ENCODE measurements at regions not wholly inside any gene's neighbourhood (a gene's known extent, or its start where the extent isn't known, plus 50 kb on each side); places are given as distances from the start of the nearest gene placed in this dataset.

GRCh38 chrX:6983207-6983955 lies 164.1 kb upstream of the STS start:
- no peaks in the 10 kb centered on the region for H3K36me3 ChIP-seq
- no peak overlapping the region for H3K4me3 ChIP-seq
- no peak overlapping the region for H3K27ac ChIP-seq
- intact Hi-C loops (cut with DNase I; ENCODE audit: low total_unique reads) = no loop called here
- no peak for DNase-seq
- no peaks in the 10 kb centered on the region for H3K27me3 ChIP-seq (replicated peaks in 1 of 7)
- 65 to 89% (median 72%) methylated on average over 11 of the region's 11 CpGs for WGBS, 5 donors
- H3K9me3 ChIP-seq = no peaks in the 10 kb centered on the region
- no peak for TF ChIP-seq POLR2AphosphoS5 (IDR thresholded peaks at IDR 0.05)
- no peak for TF ChIP-seq POLR2A (IDR thresholded peaks at IDR 0.05)
- no peaks in the 10 kb centered on the region for H3K4me1 ChIP-seq

DNA sequence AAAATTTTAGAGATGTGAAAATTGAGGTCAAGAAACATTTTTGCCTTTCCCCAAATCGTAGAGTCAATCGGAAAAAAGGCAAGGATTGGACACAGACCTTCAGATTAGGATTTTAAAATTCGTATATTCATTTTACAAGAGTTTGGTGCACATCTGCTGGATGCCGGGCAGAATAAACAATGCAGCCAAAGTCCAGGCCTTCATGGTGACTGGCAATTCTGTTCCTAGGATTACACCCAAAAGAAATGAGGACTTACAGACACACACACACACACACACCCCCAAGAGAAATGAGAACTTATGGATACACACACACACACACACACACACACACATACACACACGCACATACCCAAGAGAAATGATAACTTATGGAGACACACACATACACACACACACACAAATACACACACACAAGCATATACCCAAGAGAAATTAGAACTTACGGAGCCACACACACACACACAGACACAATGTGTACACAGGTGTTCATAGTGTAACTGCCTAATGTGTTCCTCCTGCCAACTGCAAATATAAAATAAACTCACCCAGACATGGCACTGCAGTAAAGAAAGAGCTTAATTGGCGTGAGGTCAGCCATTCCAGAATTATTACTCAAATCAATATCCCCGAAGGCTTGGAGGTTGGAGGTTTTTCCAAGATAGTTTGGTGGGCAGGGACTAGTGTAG lies 165.7 kb upstream of the STS start:
- Histone ChIP-seq H3K36me3 (peaks cover 0 to 10% (median 0%) of the 10 kb centered on the region in 6 donors), H3K4me3 (no peak overlapping the region), H3K9me3 (no peaks in the 10 kb centered on the region), H3K27me3 (replicated peaks in 1 of 7) (no peaks in the 10 kb centered on the region), H3K27ac (no peak overlapping the region), H3K4me1 (no peaks in the 10 kb centered on the region)
- no peak for DNase-seq
- WGBS, 5 donors = 85 to 100% (median 93%) methylated on average over 7 to 8 of the region's 8 CpGs
- TF ChIP-seq POLR2A (IDR thresholded peaks at IDR 0.05) = no peak
- TF ChIP-seq CTCF (IDR thresholded peaks at IDR 0.05 in 8 of 11, conservative IDR thresholded peaks at IDR 0.05 in 3 of 11) = no peak
- no peak for TF ChIP-seq POLR2AphosphoS5 (IDR thresholded peaks at IDR 0.05)
- intact Hi-C loops (cut with DNase I; ENCODE audit: low total_unique reads) = no loop called here

- intact Hi-C loops (cut with DNase I; ENCODE audit: low total_unique reads) = no loop called here
- 90 to 100% (median 96%) methylated on average over 2 of the region's 2 CpGs for WGBS, 5 donors
Observed at GRCh38 chrX:6980981-6981380, 166.5 kb upstream of the STS start.

GRCh38 chrX:6968231-6968630 lies 179.3 kb upstream of the STS start:
- H3K4me1 ChIP-seq = no peaks in the 10 kb centered on the region
- no peaks in the 10 kb centered on the region for H3K27me3 ChIP-seq (replicated peaks in 1 of 7)
- no peak for DNase-seq
- H3K9me3 ChIP-seq = peaks cover 0 to 12% (median under 1%) of the 10 kb centered on the region in 8 donors
- H3K27ac ChIP-seq = no peak overlapping the region
- 74 to 93% (median 90%) methylated on average over 5 to 6 of the region's 6 CpGs for WGBS, 5 donors
- intact Hi-C loops (cut with DNase I; ENCODE audit: low total_unique reads) = no loop called here
- no peak overlapping the region for H3K4me3 ChIP-seq
- no peaks in the 10 kb centered on the region for H3K36me3 ChIP-seq
- TF ChIP-seq CTCF (IDR thresholded peaks at IDR 0.05 in 8 of 11, conservative IDR thresholded peaks at IDR 0.05 in 3 of 11) (no peak), POLR2A (IDR thresholded peaks at IDR 0.05) (no peak), POLR2AphosphoS5 (IDR thresholded peaks at IDR 0.05) (no peak)

More at GRCh38 chrX:6980981-6981380, 166.5 kb upstream of the STS start:
- no peak for DNase-seq
- no peak overlapping the region for H3K27ac ChIP-seq
- no peak overlapping the region for H3K4me3 ChIP-seq
- H3K4me1 ChIP-seq = no peaks in the 10 kb centered on the region
- no peaks in the 10 kb centered on the region for H3K9me3 ChIP-seq
- TF ChIP-seq CTCF (IDR thresholded peaks at IDR 0.05 in 8 of 11, conservative IDR thresholded peaks at IDR 0.05 in 3 of 11) = no peak
- TF ChIP-seq POLR2A (IDR thresholded peaks at IDR 0.05) = no peak
- no peak for TF ChIP-seq POLR2AphosphoS5 (IDR thresholded peaks at IDR 0.05)
- peaks cover 0 to 12% (median 0%) of the 10 kb centered on the region in 6 donors for H3K36me3 ChIP-seq
- H3K27me3 ChIP-seq (replicated peaks in 1 of 7) = no peaks in the 10 kb centered on the region
